ENCODE measurements at regions not wholly inside any gene's neighbourhood (a gene's known extent, or its start where the extent isn't known, plus 50 kb on each side); places are given as distances from the start of the nearest gene placed in this dataset.

DNA sequence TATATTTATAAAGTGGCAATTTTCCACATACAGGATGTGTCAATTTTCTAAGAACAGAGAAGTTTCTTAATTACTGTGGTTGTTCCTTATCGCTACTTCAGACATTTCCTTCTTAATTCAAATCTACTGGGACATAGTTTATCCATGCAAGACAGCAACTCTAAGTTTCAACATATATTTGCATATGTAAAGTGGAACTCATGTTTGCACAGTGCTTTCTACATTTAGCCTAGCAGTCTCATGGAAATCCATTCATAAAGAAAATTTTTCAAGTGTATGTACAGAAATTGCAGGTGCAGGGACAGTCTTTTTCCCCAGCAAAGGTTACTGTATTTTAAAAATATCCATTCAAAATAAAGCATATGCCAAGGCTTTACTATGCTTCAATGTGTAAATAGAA is 956.7 kb upstream of the SEL1L start:
- TF ChIP-seq POLR2A (IDR thresholded peaks at IDR 0.05) (no peak), EP300 (IDR thresholded peaks at IDR 0.05) (no peak)
- TF ChIP-seq, protein P1, sequence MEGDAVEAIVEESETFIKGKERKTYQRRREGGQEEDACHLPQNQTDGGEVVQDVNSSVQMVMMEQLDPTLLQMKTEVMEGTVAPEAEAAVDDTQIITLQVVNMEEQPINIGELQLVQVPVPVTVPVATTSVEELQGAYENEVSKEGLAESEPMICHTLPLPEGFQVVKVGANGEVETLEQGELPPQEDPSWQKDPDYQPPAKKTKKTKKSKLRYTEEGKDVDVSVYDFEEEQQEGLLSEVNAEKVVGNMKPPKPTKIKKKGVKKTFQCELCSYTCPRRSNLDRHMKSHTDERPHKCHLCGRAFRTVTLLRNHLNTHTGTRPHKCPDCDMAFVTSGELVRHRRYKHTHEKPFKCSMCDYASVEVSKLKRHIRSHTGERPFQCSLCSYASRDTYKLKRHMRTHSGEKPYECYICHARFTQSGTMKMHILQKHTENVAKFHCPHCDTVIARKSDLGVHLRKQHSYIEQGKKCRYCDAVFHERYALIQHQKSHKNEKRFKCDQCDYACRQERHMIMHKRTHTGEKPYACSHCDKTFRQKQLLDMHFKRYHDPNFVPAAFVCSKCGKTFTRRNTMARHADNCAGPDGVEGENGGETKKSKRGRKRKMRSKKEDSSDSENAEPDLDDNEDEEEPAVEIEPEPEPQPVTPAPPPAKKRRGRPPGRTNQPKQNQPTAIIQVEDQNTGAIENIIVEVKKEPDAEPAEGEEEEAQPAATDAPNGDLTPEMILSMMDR (IDR thresholded peaks at IDR 0.05) = no peak

Measured in ovary (tissue), 3 donors.